Mammary epithelial cell (primary cell): ENCODE measurements at regions not wholly inside any gene's neighbourhood (a gene's known extent, or its start where the extent isn't known, plus 50 kb on each side); places are given as distances from the start of the nearest gene placed in this dataset.
"Not testable (repeated sequence)": the region's sequence is repeated elsewhere in the genome, so short reads cannot be mapped to it uniquely, and the experiment has no call there.

Source experiments
- EZH2 ChIP-seq: IDR thresholded peaks from 2 replicates; pipeline ENCODE4 v1.6.1; 2012; ENCODE audit warnings: low read length, inconsistent platforms, borderline replicate concordance
- TF ChIP-seq, protein P1 (sequence below), 2 donors: IDR thresholded peaks in 1 of 2; conservative IDR thresholded peaks in 1 of 2; 2 replicates each; pipeline ENCODE4 v1.5.1; 2011 to 2012; ENCODE audit warnings: inconsistent platforms in 2 of 2, low read length in 2 of 2, mild to moderate bottlenecking in 2 of 2, control low read depth in 1 of 2, low read depth in 1 of 2; ENCODE audit not compliant: insufficient read depth in 1 of 2; ENCODE audit errors: extremely low read depth in 1 of 2

DNA sequence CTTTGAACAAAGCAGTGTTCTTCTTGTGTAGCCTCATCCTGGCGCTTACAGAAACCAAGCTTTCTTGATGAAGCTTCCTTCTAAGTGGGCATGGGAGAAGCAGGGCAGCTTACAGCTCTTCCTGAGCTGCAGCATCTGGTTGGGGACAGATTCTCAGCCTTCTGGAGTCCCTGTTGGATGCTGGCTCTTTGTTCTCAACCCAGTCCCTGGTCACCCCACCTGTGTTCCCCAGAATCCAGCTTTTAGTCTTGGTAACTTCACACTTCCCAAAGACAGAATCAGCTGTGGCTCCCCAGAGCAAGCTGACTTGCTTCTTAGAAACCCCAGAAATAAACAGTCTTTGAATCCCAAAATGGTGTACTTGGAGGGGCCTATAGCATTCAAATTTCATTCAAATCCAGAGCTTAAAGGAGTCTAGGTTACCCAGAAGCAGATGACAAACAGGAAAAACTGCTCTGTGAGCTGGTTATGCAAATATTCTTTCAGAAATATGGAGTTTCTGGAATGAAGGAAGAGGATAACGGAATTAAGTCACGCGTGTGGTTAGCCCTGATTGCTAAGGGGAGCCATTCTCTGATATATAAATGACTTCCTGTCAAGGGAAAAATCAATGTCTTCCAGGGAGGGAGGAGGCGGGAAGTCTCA, 783.4 kb upstream of the TPTE start:
- TF ChIP-seq, protein P1, sequence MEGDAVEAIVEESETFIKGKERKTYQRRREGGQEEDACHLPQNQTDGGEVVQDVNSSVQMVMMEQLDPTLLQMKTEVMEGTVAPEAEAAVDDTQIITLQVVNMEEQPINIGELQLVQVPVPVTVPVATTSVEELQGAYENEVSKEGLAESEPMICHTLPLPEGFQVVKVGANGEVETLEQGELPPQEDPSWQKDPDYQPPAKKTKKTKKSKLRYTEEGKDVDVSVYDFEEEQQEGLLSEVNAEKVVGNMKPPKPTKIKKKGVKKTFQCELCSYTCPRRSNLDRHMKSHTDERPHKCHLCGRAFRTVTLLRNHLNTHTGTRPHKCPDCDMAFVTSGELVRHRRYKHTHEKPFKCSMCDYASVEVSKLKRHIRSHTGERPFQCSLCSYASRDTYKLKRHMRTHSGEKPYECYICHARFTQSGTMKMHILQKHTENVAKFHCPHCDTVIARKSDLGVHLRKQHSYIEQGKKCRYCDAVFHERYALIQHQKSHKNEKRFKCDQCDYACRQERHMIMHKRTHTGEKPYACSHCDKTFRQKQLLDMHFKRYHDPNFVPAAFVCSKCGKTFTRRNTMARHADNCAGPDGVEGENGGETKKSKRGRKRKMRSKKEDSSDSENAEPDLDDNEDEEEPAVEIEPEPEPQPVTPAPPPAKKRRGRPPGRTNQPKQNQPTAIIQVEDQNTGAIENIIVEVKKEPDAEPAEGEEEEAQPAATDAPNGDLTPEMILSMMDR (conservative IDR thresholded peaks at IDR 0.05 in 1 of 2, IDR thresholded peaks at IDR 0.05 in 1 of 2; ENCODE audit: extremely low read depth in 1 of 2, insufficient read depth in 1 of 2, low read depth in 1 of 2, low read length in 2 of 2): not testable (repeated sequence)
- TF ChIP-seq EZH2: not testable (repeated sequence)
